OCI-LY1 (cell line): ENCODE measurements at regions not wholly inside any gene's neighbourhood (a gene's known extent, or its start where the extent isn't known, plus 50 kb on each side); places are given as distances from the start of the nearest gene placed in this dataset.

Experiments
- H2AFZ ChIP-seq: fragments of 200-600 bp; sonication (generic), shearing (Covaris generic); 2 replicates; pipeline ENCODE4 v1.6.0; 2014; ENCODE audit warnings: antibody characterized with exemption, mild to moderate bottlenecking, low read length
- H3F3A ChIP-seq: fragments of 200-600 bp; sonication (generic), shearing (Covaris generic); 2 replicates; pipeline ENCODE4 v1.6.0; 2014; ENCODE audit warnings: mild to moderate bottlenecking, antibody characterized with exemption, low read length, moderate library complexity; ENCODE audit not compliant: insufficient read depth
- H3K27ac ChIP-seq: fragments of 200-600 bp; sonication (generic); 2 replicates; pipeline ENCODE4 v1.5.1; 2014; ENCODE audit warnings: low read length, mixed run types, mild to moderate bottlenecking, low read depth; ENCODE audit not compliant: poor library complexity, severe bottlenecking
- H3K27me3 ChIP-seq: fragments of 200-600 bp; sonication (generic); 2 replicates; pipeline ENCODE4 v1.6.0; 2014; ENCODE audit warnings: antibody characterized with exemption, mild to moderate bottlenecking, low read length, moderate library complexity; ENCODE audit not compliant: insufficient read depth
- H3K36me3 ChIP-seq: fragments of 200-600 bp; sonication (generic); 2 replicates; pipeline ENCODE4 v1.6.1; 2014; ENCODE audit warnings: mild to moderate bottlenecking, antibody characterized with exemption, low read length, moderate library complexity, mixed read lengths; ENCODE audit not compliant: insufficient read depth
- H3K4me1 ChIP-seq: fragments of 200-600 bp; sonication (generic); 2 replicates; pipeline ENCODE4 v1.5.1; 2014; ENCODE audit warnings: mild to moderate bottlenecking, low read length, moderate library complexity; ENCODE audit not compliant: insufficient read depth, severe bottlenecking
- H3K4me2 ChIP-seq: fragments of 200-600 bp; sonication (generic), shearing (Covaris generic); 2 replicates; pipeline ENCODE4 v1.6.1; 2014; ENCODE audit warnings: low read length
- H3K4me3 ChIP-seq: fragments of 200-600 bp; sonication (generic); 2 replicates; pipeline ENCODE4 v1.5.1; 2014; ENCODE audit warnings: low read length, low read depth, mild to moderate bottlenecking, mixed read lengths; ENCODE audit not compliant: poor library complexity, severe bottlenecking
- H3K79me2 ChIP-seq: fragments of 200-600 bp; shearing (Covaris generic); 2 replicates; pipeline ENCODE4 v1.6.1; 2016; ENCODE audit warnings: mixed run types, low read length, mixed read lengths; ENCODE audit not compliant: insufficient read depth
- H3K9ac ChIP-seq: fragments of 200-600 bp; sonication (generic), shearing (Covaris generic); 2 replicates; pipeline ENCODE4 v1.6.1; 2014; ENCODE audit warnings: mild to moderate bottlenecking, low read length, mixed read lengths
- H3K9me2 ChIP-seq: fragments of 200-600 bp; sonication (generic), shearing (Covaris generic); 2 replicates; pipeline ENCODE4 v1.6.1; 2014; ENCODE audit warnings: low read depth, mild to moderate bottlenecking, low read length, mixed read lengths
- H3K9me3 ChIP-seq: fragments of 200-600 bp; shearing (Covaris generic); 2 replicates; pipeline ENCODE4 v1.6.1; 2014; ENCODE audit warnings: low read length, mixed read lengths
- H4K20me1 ChIP-seq: fragments of 200-600 bp; sonication (generic), shearing (Covaris generic); 2 replicates; pipeline ENCODE4 v1.6.0; 2016; ENCODE audit warnings: mild to moderate bottlenecking, low read length; ENCODE audit not compliant: insufficient read depth
- EZH2 ChIP-seq: fragments of 200-600 bp; sonication (generic), shearing (Covaris generic); IDR thresholded peaks from 2 replicates; pipeline ENCODE4 v1.8.0; 2017; ENCODE audit warnings: borderline replicate concordance, mixed run types, mild to moderate bottlenecking, antibody characterized with exemption, low read length, moderate library complexity, mixed read lengths
- TF ChIP-seq, protein P1 (sequence below): fragments of 200-600 bp; sonication (generic), shearing (Covaris generic); IDR thresholded peaks from 2 replicates; pipeline ENCODE4 v1.5.1; 2017; ENCODE audit warnings: mild to moderate bottlenecking, antibody characterized with exemption, low read length, moderate library complexity, mixed read lengths

GRCh38 chr15:26050984-26051383 lies 187.9 kb upstream of the ATP10A start:
- no peak overlapping the region for H3K4me3 ChIP-seq
- H3K4me1 ChIP-seq: no peaks in the 10 kb centered on the region
- TF ChIP-seq, protein P1, sequence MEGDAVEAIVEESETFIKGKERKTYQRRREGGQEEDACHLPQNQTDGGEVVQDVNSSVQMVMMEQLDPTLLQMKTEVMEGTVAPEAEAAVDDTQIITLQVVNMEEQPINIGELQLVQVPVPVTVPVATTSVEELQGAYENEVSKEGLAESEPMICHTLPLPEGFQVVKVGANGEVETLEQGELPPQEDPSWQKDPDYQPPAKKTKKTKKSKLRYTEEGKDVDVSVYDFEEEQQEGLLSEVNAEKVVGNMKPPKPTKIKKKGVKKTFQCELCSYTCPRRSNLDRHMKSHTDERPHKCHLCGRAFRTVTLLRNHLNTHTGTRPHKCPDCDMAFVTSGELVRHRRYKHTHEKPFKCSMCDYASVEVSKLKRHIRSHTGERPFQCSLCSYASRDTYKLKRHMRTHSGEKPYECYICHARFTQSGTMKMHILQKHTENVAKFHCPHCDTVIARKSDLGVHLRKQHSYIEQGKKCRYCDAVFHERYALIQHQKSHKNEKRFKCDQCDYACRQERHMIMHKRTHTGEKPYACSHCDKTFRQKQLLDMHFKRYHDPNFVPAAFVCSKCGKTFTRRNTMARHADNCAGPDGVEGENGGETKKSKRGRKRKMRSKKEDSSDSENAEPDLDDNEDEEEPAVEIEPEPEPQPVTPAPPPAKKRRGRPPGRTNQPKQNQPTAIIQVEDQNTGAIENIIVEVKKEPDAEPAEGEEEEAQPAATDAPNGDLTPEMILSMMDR: no peak
- TF ChIP-seq EZH2: no peak
- H3K9me2 ChIP-seq: no peaks in the 10 kb centered on the region
- H3K36me3 ChIP-seq: no peaks in the 10 kb centered on the region
- H3F3A ChIP-seq: no peaks in the 10 kb centered on the region
- H3K9ac ChIP-seq: no peak overlapping the region
- no peak overlapping the region for H3K4me2 ChIP-seq
- no peaks in the 10 kb centered on the region for H3K79me2 ChIP-seq
- no peak overlapping the region for H2AFZ ChIP-seq
- H3K9me3 ChIP-seq: no peaks in the 10 kb centered on the region
- no peaks in the 10 kb centered on the region for H3K27me3 ChIP-seq
- H3K27ac ChIP-seq: no peak overlapping the region
- H4K20me1 ChIP-seq: no peaks in the 10 kb centered on the region

- Histone ChIP-seq H3K4me1 (no peaks in the 10 kb centered on the region), H3K9ac (no peak overlapping the region), H3K36me3 (no peaks in the 10 kb centered on the region), H3K9me3 (no peaks in the 10 kb centered on the region), H3K4me2 (no peak overlapping the region), H3K4me3 (no peak overlapping the region), H2AFZ (no peak overlapping the region), H3K9me2 (no peaks in the 10 kb centered on the region), H3F3A (no peaks in the 10 kb centered on the region), H3K27ac (no peak overlapping the region), H4K20me1 (no peaks in the 10 kb centered on the region), H3K79me2 (no peaks in the 10 kb centered on the region), H3K27me3 (no peaks in the 10 kb centered on the region)
- TF ChIP-seq, protein P1: no peak
- TF ChIP-seq EZH2: no peak
Measured at GRCh38 chr15:26049900-26050657, 187.0 kb upstream of the ATP10A start.

DNA sequence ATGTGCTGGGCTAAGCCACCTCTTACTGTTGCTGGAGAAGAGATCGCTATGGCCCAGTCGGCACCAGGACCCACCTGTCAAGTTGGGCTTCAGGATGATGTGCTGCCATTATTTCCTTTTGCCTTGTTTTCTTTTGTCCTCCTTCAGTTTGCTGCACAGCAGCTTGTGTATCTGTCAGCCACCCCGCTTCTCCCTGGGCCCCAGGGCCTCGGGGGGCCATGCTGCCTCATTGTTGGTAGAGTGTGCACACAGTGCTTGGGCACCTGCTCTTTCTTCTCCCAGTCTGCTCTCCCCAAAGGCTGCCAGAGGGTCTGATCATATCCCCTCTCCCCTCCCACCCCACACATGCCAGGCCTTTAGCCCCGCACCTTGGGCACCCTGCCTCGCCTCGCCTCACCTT lies 185.5 kb upstream of the ATP10A start:
- H3K4me3 ChIP-seq: no peak overlapping the region

More for the DNA sequence above, 185.5 kb upstream of the ATP10A start:
- Histone ChIP-seq H3F3A (no peaks in the 10 kb centered on the region), H3K9ac (no peak overlapping the region), H3K36me3 (no peaks in the 10 kb centered on the region), H3K4me1 (no peaks in the 10 kb centered on the region), H3K27ac (no peak overlapping the region), H2AFZ (no peak overlapping the region), H3K9me3 (no peaks in the 10 kb centered on the region), H3K79me2 (no peaks in the 10 kb centered on the region), H4K20me1 (no peaks in the 10 kb centered on the region), H3K9me2 (no peaks in the 10 kb centered on the region), H3K27me3 (no peaks in the 10 kb centered on the region), H3K4me2 (no peak overlapping the region)
- TF ChIP-seq EZH2: no peak
- TF ChIP-seq, protein P1: no peak
